K562 (cell line): ENCODE measurements at regions not wholly inside any gene's neighbourhood (a gene's known extent, or its start where the extent isn't known, plus 50 kb on each side); places are given as distances from the start of the nearest gene placed in this dataset.

Source experiments
- ZFX ChIP-seq: sonication (generic); formaldehyde crosslinking; IDR thresholded peaks from 2 replicates; pipeline ENCODE4 v1.8.0; 2022; ENCODE audit warnings: mild to moderate bottlenecking, missing genetic modification reagents, moderate library complexity
- TF ChIP-seq, protein P1 (sequence below): sonication (generic); formaldehyde crosslinking; IDR thresholded peaks from 2 replicates; pipeline ENCODE4 v1.9.0; 2022; ENCODE audit warnings: mild to moderate bottlenecking, missing genetic modification reagents

DNA sequence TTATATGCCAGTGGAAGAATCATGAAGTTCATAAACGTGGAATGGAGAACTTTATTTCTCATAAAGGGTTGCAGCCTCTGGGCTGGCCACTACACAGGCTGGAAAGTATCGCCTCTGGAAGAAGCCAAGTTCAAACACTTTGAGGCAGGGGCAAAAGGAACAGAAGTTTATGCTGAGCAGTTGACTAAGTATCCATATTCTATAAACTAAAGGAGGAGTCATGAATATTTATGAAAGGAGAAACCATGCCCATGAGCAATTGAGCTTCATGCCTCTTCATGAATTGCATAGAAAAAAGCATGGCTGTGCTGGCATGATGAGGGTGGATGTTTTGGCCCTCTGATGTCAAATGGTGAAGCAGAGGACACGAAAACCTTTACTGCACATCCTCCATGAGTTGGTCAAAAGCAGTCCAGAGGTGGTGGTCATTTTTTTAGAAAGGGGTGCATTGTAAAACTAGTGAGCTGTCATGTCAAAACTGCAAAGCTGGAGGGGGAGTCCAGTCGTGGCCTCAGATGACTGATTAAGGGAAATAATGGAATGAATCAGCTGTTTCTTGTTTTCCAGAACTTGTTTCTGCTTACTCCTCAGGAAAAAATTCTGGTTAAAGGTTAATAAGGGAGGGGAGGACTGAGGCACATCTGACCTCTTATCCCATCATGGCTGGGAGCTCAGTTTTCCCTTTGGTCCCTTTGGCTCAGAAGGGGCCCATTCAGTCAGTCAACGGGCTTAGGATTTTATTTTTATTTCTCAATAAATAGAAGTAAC is 276.7 kb downstream of the CHL1 start:
- TF ChIP-seq ZFX (CRISPR knock-in tag) = no peak
- TF ChIP-seq, protein P1, sequence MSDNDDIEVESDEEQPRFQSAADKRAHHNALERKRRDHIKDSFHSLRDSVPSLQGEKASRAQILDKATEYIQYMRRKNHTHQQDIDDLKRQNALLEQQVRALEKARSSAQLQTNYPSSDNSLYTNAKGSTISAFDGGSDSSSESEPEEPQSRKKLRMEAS (CRISPR knock-in tag) = no peak
